KG1 (cell line): ENCODE measurements at regions not wholly inside any gene's neighbourhood (a gene's known extent, or its start where the extent isn't known, plus 50 kb on each side); places are given as distances from the start of the nearest gene placed in this dataset.

Experiments used
- DNase-seq: peaks from one replicate; lab custom pipeline; 2025; lab: John Stamatoyannopoulos, UW

DNA sequence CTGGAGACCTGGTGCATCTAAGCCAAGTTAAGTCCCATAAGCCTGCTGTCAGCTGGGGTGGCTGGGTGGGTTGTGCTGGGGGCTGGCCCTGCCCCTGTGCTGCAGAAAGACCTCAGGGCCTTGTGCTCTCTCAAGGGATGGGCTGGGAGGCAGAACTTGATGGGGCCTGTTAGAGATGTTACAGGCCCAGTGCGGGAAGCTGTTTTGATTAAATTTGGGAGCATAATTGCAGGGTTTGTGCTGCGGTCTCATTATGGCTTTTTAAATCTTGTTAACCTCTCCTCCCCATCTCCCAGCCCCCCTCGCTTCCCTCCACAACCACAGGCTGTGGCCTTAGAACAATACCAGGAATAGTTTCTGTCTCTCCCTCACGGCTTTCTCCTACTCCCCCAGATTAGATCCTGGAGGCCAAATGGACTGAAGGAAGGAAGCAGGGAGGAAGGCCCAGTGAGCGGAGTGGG is 87.6 kb upstream of the TLE3 start:
- DNase-seq, result no peak

DNA sequence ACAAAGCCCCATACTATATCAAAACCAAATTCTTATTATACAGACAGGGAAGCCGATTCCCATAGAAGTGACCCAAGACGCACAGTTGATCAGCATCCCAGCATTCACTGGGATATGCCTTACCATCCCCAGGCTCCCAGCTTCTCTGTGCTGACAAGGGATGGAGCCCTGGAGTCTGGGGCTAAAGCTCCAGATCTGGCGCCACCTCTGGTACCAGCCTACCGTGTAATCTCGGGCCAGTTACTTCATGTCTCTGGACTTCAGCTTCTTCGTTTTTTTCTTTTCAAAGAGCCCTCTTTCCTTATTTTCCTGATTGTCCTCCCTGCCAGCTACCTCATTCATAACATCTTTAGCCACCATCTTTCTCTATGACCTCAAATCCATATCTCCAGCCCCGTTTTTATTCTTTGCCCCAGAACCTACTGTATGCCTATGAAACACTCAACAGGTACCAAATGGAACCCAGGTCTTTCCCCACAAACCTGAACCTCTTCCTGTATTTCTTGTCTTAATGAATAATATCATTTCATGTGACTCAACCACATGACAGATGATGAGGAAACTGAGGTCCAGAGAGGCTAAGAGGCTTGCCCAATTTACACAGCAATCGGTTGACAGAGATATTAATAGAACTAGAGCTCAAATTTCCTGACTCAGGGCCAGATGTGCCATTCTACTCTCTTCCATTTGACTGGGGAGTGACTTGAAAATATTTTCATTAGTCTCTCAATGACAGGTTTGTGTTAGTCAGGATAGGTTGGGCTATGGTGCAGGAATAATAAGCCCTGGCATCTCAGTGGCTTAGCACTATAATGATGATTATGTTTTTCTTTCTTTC is 85.4 kb upstream of the TLE3 start:
- DNase-seq, result no peak

DNA sequence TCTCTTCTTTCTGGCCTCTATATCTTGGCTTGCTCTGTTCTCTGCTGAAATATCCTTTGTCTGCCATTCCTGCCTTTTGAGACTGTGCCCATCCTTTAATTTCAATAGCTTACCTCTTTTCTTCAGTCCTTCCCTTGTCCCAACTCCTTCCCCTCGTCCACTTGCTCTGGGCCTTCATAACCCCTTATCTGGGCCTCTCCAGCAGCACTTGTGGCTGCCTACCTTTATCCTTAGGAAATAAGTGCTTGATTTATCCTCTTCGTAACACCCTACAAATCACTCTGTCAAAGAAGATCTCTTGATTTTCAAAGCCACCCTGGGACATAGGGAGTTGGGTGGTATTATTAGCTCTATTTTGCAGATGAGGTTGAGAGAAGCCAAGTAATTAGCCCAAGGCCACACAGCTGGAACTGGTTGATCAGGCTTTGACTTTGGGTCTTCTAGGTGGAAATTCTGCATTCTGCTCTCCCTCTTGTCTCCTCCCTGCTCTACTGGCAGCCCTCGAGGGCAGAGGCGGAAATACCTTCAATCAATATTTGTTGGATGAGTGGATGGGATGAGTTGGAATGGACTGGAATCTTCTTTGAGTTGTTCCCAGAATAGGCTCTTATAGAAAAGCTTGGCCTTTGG is 84.0 kb upstream of the TLE3 start:
- DNase-seq, result no peak

DNA sequence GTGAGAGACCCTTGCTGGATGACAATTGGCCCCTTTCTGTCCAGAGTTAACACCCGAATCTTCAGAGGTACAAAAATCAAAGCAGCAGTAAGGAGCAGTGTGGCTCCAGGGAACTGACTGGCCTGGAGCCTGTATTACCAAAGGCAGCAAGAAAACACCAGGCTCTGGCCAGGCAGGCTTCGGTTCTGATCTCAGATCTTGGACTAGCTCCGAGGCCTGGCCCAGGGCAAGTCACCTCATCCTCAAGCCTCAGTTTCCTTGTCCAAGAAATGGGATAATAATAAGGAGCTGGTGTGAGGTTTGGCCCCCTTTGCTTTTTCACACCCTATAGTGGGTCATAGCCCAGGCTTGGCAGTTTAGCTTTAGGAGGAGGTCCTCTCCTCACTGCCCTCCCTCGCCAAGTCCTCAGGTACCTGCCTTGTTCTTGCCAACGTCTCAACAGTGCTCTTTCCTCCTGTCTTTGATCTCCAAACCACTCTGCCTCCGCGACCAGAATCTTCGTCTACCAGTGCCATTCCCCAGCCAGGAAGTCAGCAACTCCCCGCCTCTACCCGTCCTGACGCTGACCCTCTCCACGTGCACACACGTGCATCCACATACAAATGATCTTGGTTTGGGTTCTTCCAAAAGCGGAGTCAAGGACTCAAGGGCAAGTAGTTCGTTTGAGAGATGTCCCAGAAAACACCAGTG is 82.6 kb upstream of the TLE3 start:
- DNase-seq, result no peak

DNA sequence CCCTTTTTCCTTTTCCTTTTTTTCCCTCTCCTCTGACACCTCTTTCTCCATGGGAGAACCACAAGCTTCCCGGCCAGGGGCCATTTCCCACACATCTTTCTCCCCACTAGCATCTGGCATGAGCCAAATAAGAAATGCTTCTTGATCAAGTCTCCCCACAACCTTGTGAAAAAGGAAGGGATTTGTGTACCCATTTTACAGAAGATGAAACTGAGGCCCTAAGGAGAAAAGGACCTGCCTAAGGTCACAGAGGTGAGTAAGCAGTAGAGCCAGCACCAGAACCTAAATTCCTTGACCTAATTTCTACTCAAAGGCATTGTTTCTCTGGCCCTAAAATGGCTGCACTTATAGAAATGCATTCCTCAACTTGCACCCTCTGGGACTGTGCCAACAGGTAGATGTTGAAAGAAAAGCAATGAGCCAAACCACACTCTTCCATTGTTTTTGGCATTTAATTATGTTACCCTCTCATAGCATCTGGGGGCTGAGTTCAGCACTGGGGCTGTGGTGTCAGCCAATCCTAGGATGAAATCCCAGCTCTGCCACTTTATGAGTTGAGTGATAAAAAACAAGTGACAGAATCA is 81.7 kb upstream of the TLE3 start:
- no peak for DNase-seq

DNA sequence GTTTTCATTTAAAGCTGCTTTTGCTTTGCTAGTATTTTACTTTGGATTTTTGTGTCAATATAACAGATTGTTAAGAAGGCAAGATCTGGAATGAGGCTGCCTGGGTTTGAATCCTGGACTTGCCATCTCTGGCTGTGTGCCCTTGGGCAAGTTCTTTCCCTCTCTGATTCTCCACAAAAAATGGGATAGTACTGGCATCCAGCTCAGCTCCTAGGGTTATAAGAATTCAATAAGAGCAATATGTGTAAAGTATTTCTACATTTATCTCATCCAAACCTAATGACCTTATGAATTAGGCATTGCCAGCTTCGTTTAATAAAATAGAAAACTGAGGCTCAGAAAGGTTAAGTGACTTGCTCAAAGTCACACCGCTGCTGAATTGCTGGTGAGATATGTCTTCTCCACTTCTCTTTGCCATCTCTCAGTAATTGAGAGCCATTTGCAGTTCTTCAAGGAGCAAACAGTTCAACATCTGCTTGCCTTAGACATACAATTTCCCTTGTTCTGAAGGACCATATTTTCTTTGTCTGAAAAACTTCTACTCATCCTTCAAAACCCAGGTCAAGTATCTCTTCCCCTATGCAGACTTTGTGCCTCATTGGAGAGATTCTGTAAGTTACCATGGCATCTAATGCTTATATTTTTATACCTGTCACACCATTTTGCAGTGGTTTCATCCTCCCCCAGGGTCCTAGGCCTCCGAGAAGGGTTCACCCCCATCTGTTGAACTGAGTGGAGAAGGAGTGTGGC is 80.8 kb upstream of the TLE3 start:
- DNase-seq, result no peak

DNA sequence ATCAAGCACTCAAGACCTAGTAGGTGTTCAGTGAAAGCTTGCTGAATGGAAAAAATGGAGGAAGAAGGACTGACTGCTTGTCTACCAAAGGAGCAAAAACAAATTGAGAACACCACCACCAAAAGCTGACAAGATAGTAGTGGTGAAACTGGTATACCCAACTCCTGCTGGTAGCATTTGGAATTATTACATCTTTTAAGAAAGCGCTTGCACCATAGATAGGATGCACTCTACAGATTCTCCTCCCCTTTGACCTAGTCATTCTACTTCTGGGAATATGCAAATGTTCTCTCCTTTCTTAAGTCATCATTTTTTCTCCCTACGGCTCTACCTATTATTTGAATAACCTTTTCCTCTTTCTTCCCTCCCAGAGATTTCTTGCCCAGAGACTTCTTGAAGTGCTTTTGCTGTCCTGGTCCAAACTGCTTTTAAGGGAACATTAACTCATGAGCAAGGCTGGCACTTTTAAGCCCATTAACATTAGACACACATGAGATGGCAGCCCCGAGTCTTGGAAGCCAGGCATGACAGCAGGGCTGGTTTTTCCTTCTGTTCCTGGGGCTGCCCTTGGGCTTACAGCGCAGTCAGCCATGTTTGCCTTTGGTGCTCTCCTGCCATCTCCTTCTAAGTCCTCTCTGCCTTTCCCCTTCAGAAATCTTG is 75.0 kb upstream of the TLE3 start:
- no peak for DNase-seq

DNA sequence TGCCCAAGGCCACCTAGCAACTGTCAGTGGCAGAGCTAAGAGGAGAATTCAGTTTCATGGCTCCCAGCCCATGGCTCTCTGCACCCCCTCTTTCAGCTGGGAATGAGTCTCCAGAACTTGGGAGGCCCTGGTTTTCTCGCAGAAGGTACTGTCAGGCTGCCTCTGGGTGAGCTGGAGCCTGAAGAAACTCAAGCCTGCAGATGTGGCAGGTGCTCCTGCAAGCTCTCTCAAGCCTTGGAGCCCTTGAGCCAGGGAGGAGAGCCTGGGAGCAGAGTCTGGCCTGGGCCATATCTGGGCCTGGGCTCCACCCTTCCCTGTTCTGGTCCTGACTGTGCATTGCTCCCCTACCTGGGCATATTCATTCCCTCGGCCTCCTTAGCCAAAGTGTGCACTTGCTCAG is 74.4 kb upstream of the TLE3 start:
- no peak for DNase-seq

DNA sequence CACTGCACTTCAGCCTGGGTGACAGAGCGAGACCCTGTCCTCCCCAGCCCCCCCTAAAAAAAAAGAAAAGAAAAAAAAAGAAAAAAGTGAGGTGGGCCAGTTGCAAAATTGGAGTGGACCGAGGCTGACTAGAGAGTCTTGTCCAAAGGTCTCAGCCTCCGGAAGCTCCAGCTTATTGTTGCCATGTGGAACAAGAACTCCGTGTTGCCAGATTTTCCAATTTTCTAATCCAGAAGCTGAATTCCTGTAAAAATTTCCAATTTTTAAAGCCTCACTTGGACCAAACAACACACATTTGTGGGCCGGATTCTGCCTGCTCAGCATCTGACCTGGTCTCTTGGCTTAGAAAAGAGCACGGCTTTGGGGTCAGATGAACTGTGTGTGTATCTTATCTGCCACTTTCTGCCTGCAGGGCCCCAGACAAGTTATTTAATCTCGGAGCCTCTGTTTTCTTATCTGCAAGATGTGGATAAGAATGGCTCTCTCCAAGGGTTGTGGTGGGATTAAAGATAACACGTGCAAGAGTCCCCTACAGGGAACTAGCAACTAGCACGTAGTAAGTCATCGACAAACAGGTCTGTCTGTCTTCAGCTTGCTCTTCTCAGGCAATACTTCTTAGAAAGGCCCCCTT is 73.7 kb upstream of the TLE3 start:
- no peak for DNase-seq

DNA sequence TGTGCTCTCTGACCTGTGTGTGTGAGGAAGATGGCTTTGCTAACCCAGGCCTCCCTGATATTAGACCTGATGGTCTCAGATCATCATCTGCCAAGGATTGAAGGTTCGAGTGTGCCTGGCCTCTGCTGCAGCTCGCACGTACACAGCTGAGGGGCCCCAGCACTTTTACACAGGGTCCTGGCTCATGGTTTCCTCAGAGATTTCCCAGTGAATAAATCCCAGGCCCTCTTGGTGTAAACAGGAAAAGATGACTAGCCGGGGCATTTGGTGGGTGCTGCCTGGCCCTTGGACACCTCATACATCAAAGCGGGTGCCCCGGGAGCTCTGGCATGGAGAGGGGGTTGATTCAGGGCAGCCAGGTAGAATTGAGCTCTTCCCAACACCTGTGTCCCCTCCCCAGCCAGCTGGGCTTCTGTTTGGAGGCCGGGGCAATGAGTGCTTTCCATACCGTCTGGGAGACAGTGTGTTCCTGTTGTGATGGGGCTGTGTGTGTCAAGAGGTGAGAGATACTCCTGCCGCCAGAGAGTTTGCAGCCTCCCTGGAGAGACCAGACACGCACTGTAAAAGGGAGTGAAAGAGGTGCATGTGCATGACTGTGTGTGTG is 72.5 kb upstream of the TLE3 start:
- DNase-seq, result no peak

DNA sequence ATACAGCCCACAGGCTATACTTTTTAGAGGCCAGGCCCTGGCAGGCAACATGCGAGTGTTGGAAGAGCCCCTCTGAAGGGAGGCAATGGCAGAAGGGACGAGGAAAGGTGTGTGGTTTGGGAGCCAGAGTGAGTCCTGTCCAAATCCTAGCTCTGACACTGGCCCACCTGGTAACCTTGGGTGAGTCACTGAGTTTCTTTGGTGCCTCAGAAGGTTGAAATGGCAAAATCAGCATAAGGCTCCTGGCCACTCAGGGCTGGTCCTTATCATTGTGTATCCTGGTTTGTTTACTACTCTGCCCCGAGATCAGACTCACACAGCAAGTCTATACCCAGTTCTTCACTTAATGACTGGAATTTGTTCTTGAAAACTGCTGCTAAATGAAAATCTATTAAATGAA is 71.4 kb upstream of the TLE3 start:
- no peak for DNase-seq

DNA sequence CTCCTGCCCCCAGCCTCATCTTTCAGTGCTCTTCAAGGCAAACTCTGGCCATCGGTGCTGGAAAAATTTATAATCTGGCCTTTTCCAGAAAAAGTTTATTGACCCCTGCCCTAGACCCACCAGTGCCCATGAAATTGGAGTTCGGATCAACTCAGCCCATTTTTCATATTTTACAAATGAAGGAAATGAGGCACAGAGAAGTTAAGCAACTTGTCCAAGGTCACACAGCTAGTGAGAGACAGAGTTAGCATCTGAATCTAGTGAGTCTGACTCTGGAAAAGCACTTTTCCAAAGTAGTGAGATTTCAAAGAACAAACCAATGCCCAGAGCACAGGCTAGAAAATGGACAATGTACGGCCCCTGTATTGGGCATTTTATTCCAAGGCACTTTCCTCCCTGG is 69.4 kb upstream of the TLE3 start:
- DNase-seq, result no peak

DNA sequence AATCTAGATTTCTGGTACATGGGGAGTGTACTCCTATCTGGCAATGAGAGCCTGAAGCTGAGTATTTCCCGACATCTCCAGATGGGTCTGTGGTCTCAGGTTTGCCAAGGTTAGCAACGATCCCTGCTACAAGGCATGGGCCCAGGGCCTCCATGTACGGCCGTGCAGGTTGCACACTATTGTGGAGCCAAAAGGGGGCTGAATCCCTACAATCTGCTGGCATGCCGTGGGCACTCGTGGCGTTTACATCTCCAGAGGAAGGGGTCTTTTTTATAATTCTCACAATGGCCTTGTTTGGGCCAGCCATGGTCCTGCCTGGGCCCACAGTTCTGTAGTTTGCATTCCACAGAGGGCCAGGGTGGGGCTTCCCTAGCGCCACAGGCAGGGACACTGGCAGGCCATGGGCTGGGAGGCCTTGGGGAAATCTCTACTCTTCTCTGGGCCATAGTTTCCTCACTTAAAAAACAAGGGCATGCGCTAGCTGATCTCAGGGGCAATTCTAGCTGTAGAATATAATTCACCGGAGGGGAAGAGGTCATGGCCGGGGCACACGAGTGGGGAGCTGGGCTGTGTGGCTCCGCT is 68.9 kb upstream of the TLE3 start:
- DNase-seq, result no peak

DNA sequence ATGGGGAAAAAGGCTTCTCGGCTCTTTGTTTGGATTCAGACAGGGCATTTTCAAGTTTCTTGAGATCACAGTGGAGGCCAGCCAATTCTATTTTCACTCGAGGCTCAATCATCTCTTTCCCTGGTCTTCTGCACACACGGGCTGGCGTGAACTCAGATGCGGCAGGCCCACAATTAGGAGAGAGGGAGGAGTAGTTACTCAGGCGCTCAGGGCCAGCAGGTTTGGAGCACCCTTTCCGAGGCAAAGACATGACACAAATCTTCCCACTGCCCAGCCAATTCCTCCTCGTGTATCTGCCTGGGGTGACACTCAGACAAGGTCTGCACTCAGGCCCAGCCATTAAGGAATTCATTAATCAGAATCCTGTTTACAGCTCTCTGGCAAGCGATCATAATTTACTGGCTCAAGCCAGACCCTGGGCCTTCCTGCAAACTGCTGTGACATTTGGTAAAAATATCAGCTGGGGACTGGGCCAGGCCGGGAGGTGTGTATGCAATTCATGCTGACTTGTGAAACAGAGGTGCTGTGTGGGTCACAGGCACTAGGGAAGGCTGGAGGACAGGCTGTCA is 68.1 kb upstream of the TLE3 start:
- no peak for DNase-seq

DNA sequence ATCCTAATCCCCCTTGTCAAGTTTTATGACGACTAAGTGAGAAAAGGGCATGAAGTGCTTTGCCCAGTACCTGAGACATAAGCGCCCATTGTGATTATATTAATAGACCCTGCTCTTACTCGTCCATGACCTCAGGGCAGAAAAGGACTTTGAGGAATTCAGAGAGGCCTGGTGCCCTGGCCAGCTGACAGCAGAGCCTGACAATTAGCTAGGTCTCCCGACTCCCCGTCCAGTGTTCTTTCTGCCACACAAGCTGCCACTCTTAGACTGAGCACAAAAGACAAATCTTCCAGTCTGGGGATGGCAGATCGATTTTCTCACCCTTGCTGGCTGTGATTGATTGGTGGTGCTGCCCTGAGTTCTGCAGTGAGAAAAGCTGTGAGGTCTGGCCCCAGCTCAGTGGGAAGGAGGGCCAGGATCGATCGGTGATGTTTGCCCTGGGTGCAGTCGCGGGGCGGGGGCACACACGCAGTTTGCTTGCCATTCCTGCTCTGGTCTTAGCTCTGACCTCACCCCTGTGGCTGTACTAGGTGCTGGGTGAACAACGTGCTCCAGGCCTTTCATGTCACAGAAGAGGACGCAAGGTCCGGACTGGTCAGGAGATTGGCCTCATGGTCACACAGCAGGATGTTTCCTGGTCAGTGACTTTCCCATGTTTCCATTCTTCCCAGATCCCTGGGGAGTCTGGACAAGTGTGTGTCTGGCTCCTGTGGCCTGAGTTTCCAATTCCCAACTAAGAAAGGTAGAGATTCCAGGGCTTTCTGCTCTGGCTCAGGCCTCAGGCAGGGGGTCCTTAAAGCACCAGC is 67.4 kb upstream of the TLE3 start:
- DNase-seq, result no peak

DNA sequence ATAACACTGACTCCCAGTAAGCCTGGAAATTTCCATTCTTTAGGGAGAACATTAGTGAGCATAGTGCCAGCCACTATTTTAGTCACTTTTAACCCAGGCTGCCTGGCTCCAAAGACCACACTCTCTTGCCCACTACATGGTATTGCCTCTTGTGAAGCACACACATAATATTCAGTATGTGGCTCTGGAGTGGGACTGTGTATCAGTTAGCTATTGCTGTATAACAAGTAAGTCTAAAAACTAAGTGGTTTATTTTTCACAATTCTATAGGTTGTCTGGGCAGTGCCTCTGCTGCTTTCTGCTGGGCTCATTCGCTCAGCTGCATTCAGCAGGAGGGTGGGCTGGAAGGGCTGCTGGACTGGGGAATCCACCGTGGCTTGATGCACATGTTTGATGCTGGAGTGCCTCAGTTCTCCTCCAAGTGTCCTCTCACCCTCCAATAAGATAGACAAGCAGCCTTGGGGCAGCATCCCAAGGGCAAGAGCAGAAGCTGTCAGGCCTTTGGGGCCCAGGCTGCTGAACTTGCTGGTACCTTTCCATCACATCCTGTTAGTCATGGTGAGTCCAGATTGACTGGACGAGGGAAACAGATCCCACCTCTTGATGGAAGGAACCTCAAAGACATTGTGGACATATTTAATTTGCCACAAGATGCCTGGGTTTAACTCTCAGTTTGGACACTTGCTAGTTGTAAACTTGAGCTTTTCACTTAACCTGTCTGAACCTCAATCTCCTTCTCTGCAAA is 66.6 kb upstream of the TLE3 start:
- no peak for DNase-seq

DNA sequence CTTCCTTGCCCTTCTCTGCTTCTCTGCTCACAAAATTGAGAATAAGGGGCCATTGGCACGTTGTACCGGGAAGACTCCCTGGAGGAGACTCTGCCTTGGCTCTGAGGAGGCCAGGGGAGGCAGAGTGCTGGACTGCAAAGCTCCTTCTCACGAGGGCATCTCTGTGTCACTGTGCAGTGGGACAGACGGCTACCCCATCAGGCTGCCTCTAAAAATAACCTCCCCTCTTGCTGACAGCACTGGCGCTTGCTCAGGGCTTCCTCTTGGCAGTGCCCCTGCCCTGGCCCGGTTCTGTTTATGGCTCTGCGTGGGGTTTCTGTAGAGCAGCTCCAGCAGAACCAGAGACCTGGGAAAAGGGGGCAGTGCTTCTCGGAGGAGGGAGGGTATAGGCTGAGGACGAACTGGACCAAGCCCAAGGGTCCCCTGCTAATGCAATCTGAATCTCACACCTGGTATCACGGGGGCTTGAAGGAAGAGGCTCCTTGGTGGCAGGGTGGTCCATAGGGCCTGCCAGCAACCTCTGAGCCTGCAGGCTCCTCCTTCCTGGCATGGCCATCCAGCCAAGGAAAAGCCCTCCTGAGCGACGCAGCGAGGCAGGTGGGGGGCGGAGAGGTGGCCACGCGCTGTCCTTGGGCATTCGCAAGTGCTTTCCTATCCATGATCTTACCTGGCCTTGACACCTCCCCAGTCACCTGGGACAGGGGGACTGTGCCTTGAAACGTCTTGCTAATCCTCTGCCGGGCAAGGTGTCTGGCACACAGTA is 63.3 kb upstream of the TLE3 start:
- no peak for DNase-seq

DNA sequence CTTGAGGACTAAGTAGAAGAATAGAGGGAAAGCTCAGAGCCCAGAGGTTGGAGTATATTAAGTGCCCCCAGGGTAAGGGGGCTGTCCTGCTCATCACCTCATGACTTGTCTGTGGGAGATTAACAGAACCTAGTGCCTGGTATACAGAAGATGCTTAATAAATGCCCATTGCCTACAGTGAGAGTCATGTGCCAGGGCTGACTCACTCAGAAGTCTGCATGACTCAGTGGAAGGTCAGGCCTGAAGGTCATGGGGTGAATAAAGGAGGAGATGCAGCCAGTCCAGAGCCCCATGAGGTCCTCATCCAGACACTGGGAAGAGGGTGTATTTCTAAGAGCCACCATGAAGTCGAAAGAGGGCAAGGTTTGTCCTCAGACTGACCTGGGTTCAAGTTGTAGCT is 62.5 kb upstream of the TLE3 start:
- DNase-seq, result no peak
